OCI-LY3 (cell line): ENCODE measurements at regions not wholly inside any gene's neighbourhood (a gene's known extent, or its start where the extent isn't known, plus 50 kb on each side); places are given as distances from the start of the nearest gene placed in this dataset.
"Not testable (repeated sequence)": the region's sequence is repeated elsewhere in the genome, so short reads cannot be mapped to it uniquely, and the experiment has no call there.

Experiments
- H2AFZ ChIP-seq: fragments of 200-600, 300-600 bp; shearing (Covaris generic); 2 replicates; pipeline ENCODE4 v1.6.0; 2014; ENCODE audit warnings: antibody characterized with exemption, low read depth, low read length
- H3K27ac ChIP-seq: fragments of 200-600, 300-600 bp; sonication (generic); 2 replicates; pipeline ENCODE4 v1.5.1; 2014; ENCODE audit warnings: mild to moderate bottlenecking, low read length, moderate library complexity, mixed read lengths
- H3K27me3 ChIP-seq: fragments of 200-600, 300-600 bp; sonication (generic); 2 replicates; pipeline ENCODE4 v1.6.1; 2014; ENCODE audit warnings: low read depth, low read length, mixed read lengths
- H3K36me3 ChIP-seq: fragments of 200-600, 300-600 bp; sonication (generic); replicated peaks from 2 replicates; pipeline ENCODE3; 2014; ENCODE audit warnings: low read depth, low read length, mixed read lengths
- H3K4me1 ChIP-seq: fragments of 300-600, 200-600 bp; sonication (generic); 2 replicates; pipeline ENCODE4 v1.6.1; 2014; ENCODE audit warnings: low read length, mixed read lengths
- H3K4me2 ChIP-seq: fragments of 200-600, 300-600 bp; sonication (generic); 2 replicates; pipeline ENCODE4 v1.6.1; 2014; ENCODE audit warnings: low read length, mixed read lengths
- H3K4me3 ChIP-seq: fragments of 300-600, 200-600 bp; sonication (generic); 2 replicates; pipeline ENCODE4 v1.5.1; 2014; ENCODE audit warnings: antibody characterized with exemption, mild to moderate bottlenecking, low read length, moderate library complexity
- H3K79me2 ChIP-seq: fragments of 300-600, 200-600 bp; shearing (Covaris generic); 2 replicates; pipeline ENCODE4 v1.6.1; 2014; ENCODE audit warnings: mild to moderate bottlenecking, low read length, mixed read lengths
- H3K9ac ChIP-seq: fragments of 300-600, 200-600 bp; shearing (Covaris generic); 2 replicates; pipeline ENCODE4 v1.6.0; 2014; ENCODE audit warnings: mild to moderate bottlenecking, low read length, moderate library complexity
- H3K9me3 ChIP-seq: fragments of 200-600, 300-600 bp; shearing (Covaris generic); 2 replicates; pipeline ENCODE4 v1.6.1; 2014; ENCODE audit warnings: low read length, mixed read lengths; ENCODE audit not compliant: insufficient read depth
- H4K20me1 ChIP-seq: fragments of 200-600, 300-600 bp; sonication (generic); 2 replicates; pipeline ENCODE4 v1.6.1; 2016; ENCODE audit warnings: low read length, mixed read lengths; ENCODE audit not compliant: insufficient read depth
- CTCF ChIP-seq: fragments of 200-600, 300-600 bp; sonication (generic); IDR thresholded peaks from 2 replicates; pipeline ENCODE4 v1.5.1; 2014; ENCODE audit warnings: antibody characterized with exemption, low read length, low read depth
- EZH2phosphoT487 ChIP-seq: fragments of 200-600 bp; shearing (Covaris generic); IDR thresholded peaks from 2 replicates; pipeline ENCODE4 v1.6.1; 2018; ENCODE audit warnings: antibody characterized with exemption, mixed run types, low read depth

GRCh38 chr5:125685771-125686170 is 737.4 kb upstream of the GRAMD2B start:
- Histone ChIP-seq H3K9me3 (no peaks in the 10 kb centered on the region), H3K4me1 (no peaks in the 10 kb centered on the region), H3K27ac (no peak overlapping the region), H3K9ac (no peak overlapping the region), H2AFZ (no peak overlapping the region), H3K36me3 (no peaks in the 10 kb centered on the region), H3K79me2 (no peaks in the 10 kb centered on the region), H3K4me3 (no peak overlapping the region), H3K4me2 (no peak overlapping the region), H4K20me1 (no peaks in the 10 kb centered on the region), H3K27me3 (no peaks in the 10 kb centered on the region)
- no peak for TF ChIP-seq EZH2phosphoT487
- no peak for TF ChIP-seq CTCF

GRCh38 chr5:125691738-125692530 is 731.3 kb upstream of the GRAMD2B start:
- not testable (repeated sequence) for H2AFZ ChIP-seq, H3K4me3 ChIP-seq, H3K9ac ChIP-seq, H3K4me2 ChIP-seq, H3K27ac ChIP-seq, H3K27me3 ChIP-seq, H3K4me1 ChIP-seq, H3K79me2 ChIP-seq, H4K20me1 ChIP-seq, H3K36me3 ChIP-seq, H3K9me3 ChIP-seq

- Histone ChIP-seq H3K9ac (no peak overlapping the region), H3K27ac (no peak overlapping the region), H3K27me3 (no peaks in the 10 kb centered on the region), H3K9me3 (no peaks in the 10 kb centered on the region), H4K20me1 (no peaks in the 10 kb centered on the region), H3K4me3 (no peak overlapping the region), H3K36me3 (no peaks in the 10 kb centered on the region), H2AFZ (no peak overlapping the region), H3K4me2 (no peak overlapping the region), H3K4me1 (no peaks in the 10 kb centered on the region), H3K79me2 (no peaks in the 10 kb centered on the region)
- TF ChIP-seq CTCF (no peak), EZH2phosphoT487 (no peak)
Measured at GRCh38 chr5:125695996-125696655, 727.1 kb upstream of the GRAMD2B start.

GRCh38 chr5:125696762-125697161 is 726.4 kb upstream of the GRAMD2B start:
- TF ChIP-seq CTCF (no peak), EZH2phosphoT487 (no peak)

More at GRCh38 chr5:125696762-125697161, 726.4 kb upstream of the GRAMD2B start:
- Histone ChIP-seq H2AFZ (no peak overlapping the region), H3K27ac (no peak overlapping the region), H3K4me1 (no peaks in the 10 kb centered on the region), H3K79me2 (no peaks in the 10 kb centered on the region), H3K27me3 (no peaks in the 10 kb centered on the region), H4K20me1 (no peaks in the 10 kb centered on the region), H3K4me2 (no peak overlapping the region), H3K9ac (no peak overlapping the region), H3K36me3 (no peaks in the 10 kb centered on the region), H3K9me3 (no peaks in the 10 kb centered on the region), H3K4me3 (no peak overlapping the region)
